PC-3 (cell line): ENCODE measurements at regions not wholly inside any gene's neighbourhood (a gene's known extent, or its start where the extent isn't known, plus 50 kb on each side); places are given as distances from the start of the nearest gene placed in this dataset.

Source experiments
- ATAC-seq: fragments of 200-7000 bp; cut with Tn5 transposase; 2 replicates; pipeline ENCODE4 v1.9.1; 2020; ENCODE audit warnings: mild to moderate bottlenecking, moderate library complexity
- BruUV-seq: library from RNA; stranded (reverse); fragments of 400-500 nt; replicated peaks from 2 replicates; lab custom pipeline; 2021; lab: Mats Ljungman, UMichigan
- CTCF ChIA-PET: fragments of 300-600 bp; sonication (Branson Sonifier 250); formaldehyde crosslinking; loops from one replicate; lab custom pipeline; 2022; ENCODE audit warnings: antibody characterized with exemption; lab: Charles Lee
- POLR2A ChIA-PET: fragments of 300-600 bp; sonication (Branson Sonifier 250); formaldehyde crosslinking; loops from one replicate; lab custom pipeline; 2022; ENCODE audit warnings: antibody characterized with exemption; ENCODE audit not compliant: unreplicated experiment; lab: Charles Lee
- DNase-seq: peaks from one replicate; pipeline ENCODE4 v3.0.0-alpha.2; 2015
- H2AFZ ChIP-seq: fragments of 300-600 bp; sonication (generic); 2 replicates; pipeline ENCODE4 v1.6.0; 2016; ENCODE audit warnings: antibody characterized with exemption, low read length
- H3F3A ChIP-seq: fragments of 300-600 bp; sonication (generic); one replicate; pipeline ENCODE4 v1.6.0; 2017; ENCODE audit warnings: antibody characterized with exemption, low read length, control low read depth, mild to moderate bottlenecking; ENCODE audit not compliant: unreplicated experiment
- H3K27ac ChIP-seq: fragments of 300-600 bp; sonication (generic); 2 replicates; pipeline ENCODE4 v1.5.1; 2016; ENCODE audit warnings: mild to moderate bottlenecking, low read length
- H3K27me3 ChIP-seq: fragments of 300-600 bp; sonication (generic); 2 replicates; pipeline ENCODE4 v1.6.1; 2016; ENCODE audit warnings: low read length, mixed read lengths
- H3K36me3 ChIP-seq: fragments of 300-600 bp; sonication (generic); 2 replicates; pipeline ENCODE4 v1.6.1; 2016; ENCODE audit warnings: low read depth, mixed run types, low read length, mixed read lengths
- H3K4me1 ChIP-seq: fragments of 300-600 bp; sonication (generic); 2 replicates; pipeline ENCODE4 v1.5.1; 2016; ENCODE audit warnings: low read length; ENCODE audit not compliant: insufficient read depth
- H3K4me2 ChIP-seq: fragments of 300-600 bp; sonication (generic); 2 replicates; pipeline ENCODE4 v1.6.0; 2016; ENCODE audit warnings: low read length
- H3K4me3 ChIP-seq: fragments of 300-600 bp; sonication (generic); 2 replicates; pipeline ENCODE4 v1.5.1; 2016; ENCODE audit warnings: mild to moderate bottlenecking, low read length, mixed read lengths
- H3K79me2 ChIP-seq: fragments of 300-600 bp; sonication (generic); 2 replicates; pipeline ENCODE4 v1.6.1; 2017; ENCODE audit warnings: low read length, mixed read lengths
- H3K9ac ChIP-seq: fragments of 300-600 bp; sonication (generic); 2 replicates; pipeline ENCODE4 v1.6.0; 2016; ENCODE audit warnings: mild to moderate bottlenecking, low read length
- H3K9me2 ChIP-seq: fragments of 300-600 bp; sonication (generic); replicated peaks from 2 replicates; pipeline ENCODE4 v1.6.1; 2016; ENCODE audit warnings: mixed run types, low read length, mixed read lengths
- H3K9me3 ChIP-seq: fragments of 300-600 bp; sonication (generic); 2 replicates; pipeline ENCODE4 v1.6.1; 2016; ENCODE audit warnings: low read length, mixed read lengths
- H4K20me1 ChIP-seq: fragments of 300-600 bp; sonication (generic); 2 replicates; pipeline ENCODE4 v1.6.1; 2016; ENCODE audit warnings: low read length, mixed read lengths
- CTCF ChIP-seq: fragments of 300-600 bp; sonication (generic); conservative IDR thresholded peaks from 2 replicates; pipeline ENCODE4 v1.5.1; 2017; ENCODE audit warnings: antibody characterized with exemption, low read depth, mild to moderate bottlenecking, low read length
- EZH2 ChIP-seq: fragments of 300-600 bp; sonication (generic); IDR thresholded peaks from one replicate; pipeline ENCODE4 v1.6.1; 2017; ENCODE audit warnings: antibody characterized with exemption, mild to moderate bottlenecking, low read length; ENCODE audit not compliant: unreplicated experiment
- EZH2phosphoT487 ChIP-seq: fragments of 300-600 bp; sonication (generic); IDR thresholded peaks from 2 replicates; pipeline ENCODE4 v1.6.1; 2018; ENCODE audit warnings: mild to moderate bottlenecking, antibody characterized with exemption, low read length, borderline replicate concordance
- intact Hi-C: fragments of 100-400 bp; cut with micrococcal nuclease; formaldehyde crosslinking; loops from 2 replicates; pipeline ENCODE4 v1.9.0; 2023

- peak; percentile 85 for DNase-seq
- Histone ChIP-seq H3K36me3 (no peaks in the 10 kb centered on the region), H3F3A (no peaks in the 10 kb centered on the region), H3K4me2 (peak overlapping the region; percentile 36), H3K4me3 (no peak overlapping the region), H3K27me3 (no peaks in the 10 kb centered on the region), H3K9me2 (no peaks in the 10 kb centered on the region), H3K9me3 (no peaks in the 10 kb centered on the region), H3K9ac (peak overlapping the region; percentile 60), H3K79me2 (no peaks in the 10 kb centered on the region), H4K20me1 (no peaks in the 10 kb centered on the region), H2AFZ (0 out of 2 replicates have a peak overlapping the region, but pooled peaks have one; percentile 1), H3K27ac (peak overlapping the region; percentile 88), H3K4me1 (peaks cover 23% of the 10 kb centered on the region)
- POLR2A ChIA-PET: no interaction called here
- BruUV-seq: no TSS peak
- TF ChIP-seq CTCF (no peak), EZH2 (no peak), EZH2phosphoT487 (no peak)
- CTCF ChIA-PET: no interaction called here
- peak; percentile 97 for ATAC-seq
- intact Hi-C loops: no loop called here
Observed at GRCh38 chr5:107284822-107285525, 385.8 kb downstream of the EFNA5 start.

- POLR2A ChIA-PET: no interaction called here
- peak; percentile 30 for DNase-seq
- no peak for TF ChIP-seq CTCF
Observed at GRCh38 chr5:107282061-107282460, 388.7 kb downstream of the EFNA5 start.

GRCh38 chr5:107278774-107279173 lies 392.0 kb downstream of the EFNA5 start:
- DNase-seq (no peak), ATAC-seq (no peak)
- no peak overlapping the region for H3K4me3 ChIP-seq
- H3K27me3 ChIP-seq: no peaks in the 10 kb centered on the region
- H3K4me1 ChIP-seq: peaks cover 7% of the 10 kb centered on the region
- TF ChIP-seq EZH2: no peak
- TF ChIP-seq EZH2phosphoT487: no peak
- TF ChIP-seq CTCF: no peak
- no peaks in the 10 kb centered on the region for H3K9me2 ChIP-seq
- H3K4me2 ChIP-seq: no peak overlapping the region
- H3K27ac ChIP-seq: no peak overlapping the region
- no peaks in the 10 kb centered on the region for H3F3A ChIP-seq
- CTCF ChIA-PET: no interaction called here
- no peaks in the 10 kb centered on the region for H3K79me2 ChIP-seq
- no TSS peak for BruUV-seq
- POLR2A ChIA-PET: no interaction called here
- H3K36me3 ChIP-seq: no peaks in the 10 kb centered on the region
- no peaks in the 10 kb centered on the region for H4K20me1 ChIP-seq
- no peaks in the 10 kb centered on the region for H3K9me3 ChIP-seq
- no peak overlapping the region for H2AFZ ChIP-seq
- intact Hi-C loops: no loop called here
- H3K9ac ChIP-seq: no peak overlapping the region

More at GRCh38 chr5:107282061-107282460, 388.7 kb downstream of the EFNA5 start:
- ATAC-seq: peak; percentile 41; the same call in 1 of the 2 replicates
- no peak overlapping the region for H2AFZ ChIP-seq
- H3K79me2 ChIP-seq: no peaks in the 10 kb centered on the region
- no peaks in the 10 kb centered on the region for H3F3A ChIP-seq
- CTCF ChIA-PET: no interaction called here
- H3K4me2 ChIP-seq: 0 out of 2 replicates have a peak overlapping the region, but pooled peaks have one; percentile 15
- H3K27ac ChIP-seq: no peak overlapping the region
- no peaks in the 10 kb centered on the region for H3K9me3 ChIP-seq
- H3K27me3 ChIP-seq: no peaks in the 10 kb centered on the region
- H3K4me1 ChIP-seq: peaks cover 23% of the 10 kb centered on the region
- H3K4me3 ChIP-seq: no peak overlapping the region
- H4K20me1 ChIP-seq: no peaks in the 10 kb centered on the region
- H3K36me3 ChIP-seq: no peaks in the 10 kb centered on the region
- no TSS peak for BruUV-seq
- intact Hi-C loops: no loop called here
- no peak overlapping the region for H3K9ac ChIP-seq
- no peaks in the 10 kb centered on the region for H3K9me2 ChIP-seq
